Stimulated activated CD8-positive, alpha-beta memory T cell treated with anti-CD3 and anti-CD28 coated beads, Interleukin-2, amount 100 ng/mL, for 48 hours (primary cell): ENCODE measurements at regions not wholly inside any gene's neighbourhood (a gene's known extent, or its start where the extent isn't known, plus 50 kb on each side); places are given as distances from the start of the nearest gene placed in this dataset.
"Not testable (repeated sequence)": the region's sequence is repeated elsewhere in the genome, so short reads cannot be mapped to it uniquely, and the experiment has no call there.

ENCODE experiments used
- DNase-seq, 2 donors: peaks; one replicate each; pipeline ENCODE4 v3.0.0-alpha.2; 2020; ENCODE audit warnings: low read depth in 2 of 2

GRCh38 chr9:115462623-115463022 lies 344.7 kb upstream of the TNC start:
- no peak for DNase-seq

GRCh38 chr9:115466756-115467155 lies 348.8 kb upstream of the TNC start:
- no peak for DNase-seq

GRCh38 chr9:115469841-115470240 lies 351.9 kb upstream of the TNC start:
- no peak for DNase-seq

GRCh38 chr9:115473032-115473431 lies 355.1 kb upstream of the TNC start:
- not testable (repeated sequence) for DNase-seq

GRCh38 chr9:115481769-115482168 lies 363.8 kb upstream of the TNC start:
- no peak for DNase-seq

- no peak for DNase-seq
Measured at GRCh38 chr9:115482747-115483146, 364.8 kb upstream of the TNC start.

- DNase-seq, result no peak
Measured at GRCh38 chr9:115492869-115493268, 374.9 kb upstream of the TNC start.

GRCh38 chr9:115494393-115494792 lies 376.4 kb upstream of the TNC start:
- no peak for DNase-seq

DNA sequence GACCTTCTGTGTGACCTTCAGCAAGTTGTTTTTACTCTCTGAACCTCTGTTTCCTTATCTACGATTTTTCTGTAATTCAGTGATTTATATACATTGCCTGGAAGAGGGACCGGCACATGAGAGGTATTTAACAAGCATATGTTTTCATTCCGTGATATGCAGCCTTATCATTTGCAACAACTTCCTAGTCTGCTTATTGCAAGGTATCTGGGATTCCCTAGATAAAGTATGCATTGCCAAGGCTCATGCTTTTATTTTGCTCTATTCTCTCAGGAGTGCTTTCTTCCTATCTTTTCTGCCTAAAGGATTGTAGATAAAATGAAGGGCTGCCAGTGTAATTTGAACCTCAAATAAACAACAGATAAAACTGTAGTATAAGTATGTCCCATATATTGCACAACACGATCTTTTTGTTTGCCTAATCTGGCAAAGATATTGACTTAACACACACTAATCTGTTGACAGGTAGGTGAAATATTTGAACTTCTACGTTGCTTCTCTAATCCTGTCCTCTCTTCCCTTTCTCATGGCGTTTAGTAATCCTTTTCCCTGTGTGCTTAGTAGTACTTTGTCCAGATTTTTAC lies 377.2 kb upstream of the TNC start:
- no peak for DNase-seq

GRCh38 chr9:115495836-115496235 lies 377.9 kb upstream of the TNC start:
- no peak for DNase-seq

- no peak for DNase-seq
Measured at GRCh38 chr9:115498303-115498702, 380.3 kb upstream of the TNC start.

DNA sequence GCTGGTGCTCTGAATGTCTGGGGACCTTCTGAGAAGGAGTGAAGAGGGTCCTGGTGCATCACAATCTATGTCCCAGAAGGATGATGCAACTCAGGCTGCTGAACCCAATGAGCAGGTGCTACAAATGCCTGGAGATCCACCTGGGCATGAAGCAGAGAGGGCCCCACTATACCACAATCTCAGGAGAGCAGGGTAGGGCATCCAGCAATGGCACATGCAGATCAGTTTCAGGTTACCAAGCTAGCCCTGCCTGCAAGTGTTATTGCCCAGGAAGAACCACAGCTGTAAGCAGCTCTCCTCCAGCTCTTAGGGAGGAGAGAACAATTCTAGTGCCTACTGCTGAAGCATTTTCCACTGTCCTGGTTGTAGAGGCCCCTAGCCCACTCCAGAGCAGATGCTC lies 389.2 kb upstream of the TNC start:
- no peak for DNase-seq

- DNase-seq, result no peak
Measured at GRCh38 chr9:115513148-115513547, 395.2 kb upstream of the TNC start.

DNA sequence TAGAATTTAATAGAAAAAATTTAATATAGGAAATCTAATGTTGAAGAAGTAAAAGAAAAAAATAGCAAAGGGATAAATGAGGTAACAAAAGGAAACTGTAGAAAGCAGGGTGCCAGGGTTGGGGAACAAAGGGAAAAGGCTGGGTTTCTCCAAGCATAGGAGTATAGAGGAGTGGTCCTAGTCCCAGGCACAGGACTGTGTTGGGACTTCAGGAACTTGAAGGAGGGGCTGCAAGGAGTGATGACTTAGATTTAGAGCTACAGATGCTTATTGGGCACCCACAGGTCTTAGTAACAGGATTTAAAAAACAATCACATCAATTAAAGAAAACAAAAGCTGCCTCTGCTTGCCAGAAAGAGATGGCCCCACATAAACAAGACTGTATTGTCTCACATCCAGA lies 396.5 kb upstream of the TNC start:
- DNase-seq, result no peak

DNA sequence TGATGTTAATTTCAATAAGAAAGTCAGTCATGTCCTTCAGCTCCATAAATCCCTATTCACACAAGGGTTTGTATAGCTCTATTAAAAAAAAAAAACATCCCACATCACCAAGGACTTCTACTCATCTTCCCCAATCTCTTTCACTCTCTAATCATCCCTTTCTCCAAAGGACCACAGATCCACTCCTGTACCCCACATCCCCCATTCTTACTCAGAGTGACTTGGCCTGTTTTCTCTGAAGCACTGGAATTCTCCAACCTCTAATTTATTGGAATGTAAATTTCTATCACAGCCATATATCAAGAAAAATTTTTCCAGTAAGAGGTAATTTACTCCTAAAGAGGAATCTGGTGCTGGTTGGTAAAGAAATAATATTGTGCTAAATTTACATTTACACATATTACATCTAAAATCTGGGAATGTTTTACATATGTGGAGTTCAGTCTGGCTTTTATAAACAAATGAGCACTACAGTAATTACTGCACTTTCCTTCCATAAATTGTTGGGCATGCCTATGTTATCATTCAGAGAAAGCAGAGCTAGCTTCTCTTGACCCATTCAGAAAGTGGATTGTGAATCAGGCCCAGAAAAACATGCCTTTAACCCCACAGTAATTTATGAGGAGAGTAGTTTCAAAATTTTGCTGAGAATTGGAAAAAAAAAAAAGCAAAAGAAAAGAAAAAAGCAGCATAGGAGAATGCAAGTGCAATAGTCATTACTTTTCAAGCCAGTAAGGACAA lies 399.5 kb upstream of the TNC start:
- DNase-seq, result no peak

DNA sequence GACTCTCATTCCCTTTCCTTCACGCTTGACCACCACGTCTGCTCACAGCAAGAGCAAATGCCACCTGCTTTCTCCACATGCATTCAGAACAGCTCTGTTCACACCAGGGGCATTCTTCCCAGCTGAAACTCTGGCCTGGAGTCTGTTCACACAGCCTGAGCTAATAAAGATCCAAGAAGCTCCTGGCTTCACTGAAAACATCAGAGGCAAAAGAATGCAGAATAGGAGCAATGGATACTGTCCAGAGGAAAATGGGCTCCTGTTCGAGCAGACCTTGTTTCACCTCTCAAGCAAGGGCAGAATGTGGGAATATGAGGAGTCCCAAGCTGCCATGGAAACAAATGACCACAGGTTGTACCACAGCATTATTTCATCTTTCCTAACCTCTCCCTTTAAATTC lies 402.7 kb upstream of the TNC start:
- no peak for DNase-seq

DNA sequence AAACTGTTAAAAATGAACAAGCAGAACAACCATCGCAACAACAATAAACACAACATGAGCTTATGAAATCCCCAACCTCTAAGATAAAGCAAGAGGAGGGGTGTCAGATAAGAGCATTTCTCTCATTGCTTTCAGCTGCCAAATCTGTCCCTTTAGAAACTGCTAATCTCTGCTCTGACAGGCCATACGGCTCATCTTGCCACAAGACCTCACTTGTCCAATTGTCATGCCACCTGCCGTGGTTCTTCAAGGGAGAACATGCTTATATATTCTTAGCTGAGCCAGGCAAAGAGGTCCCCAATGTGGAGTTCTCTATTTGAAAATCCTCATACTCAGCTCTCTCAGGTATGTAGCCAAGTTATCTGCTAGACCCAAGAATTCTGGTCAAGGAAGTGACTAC lies 405.0 kb upstream of the TNC start:
- no peak for DNase-seq

DNA sequence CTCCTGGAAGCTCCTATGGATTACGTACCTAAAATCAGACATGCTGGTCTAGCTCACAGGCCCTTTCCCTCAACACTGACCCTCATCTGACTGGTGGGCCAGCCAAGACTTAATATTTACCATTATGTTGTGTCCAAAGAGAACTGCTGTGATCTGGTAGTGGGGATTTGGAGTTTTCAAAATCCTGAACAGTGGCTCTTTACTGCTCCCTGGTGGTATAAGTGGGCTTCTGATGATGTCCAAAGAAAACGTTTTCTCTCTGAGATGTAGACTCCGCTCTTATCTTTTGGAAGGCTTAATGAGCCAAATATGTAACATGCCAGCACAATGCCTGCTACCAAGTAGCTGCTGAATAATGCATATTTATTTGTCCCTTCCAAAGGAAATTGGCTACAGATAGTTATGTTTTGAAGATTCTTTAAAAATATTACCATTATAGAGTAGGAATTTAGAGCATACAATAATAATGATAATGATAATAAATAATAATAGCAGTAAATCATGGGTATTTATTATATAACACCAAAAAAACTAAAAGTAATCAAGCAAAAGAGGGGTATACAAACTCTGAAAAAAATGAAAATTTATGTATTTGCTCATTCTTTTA lies 406.6 kb upstream of the TNC start:
- no peak for DNase-seq

DNA sequence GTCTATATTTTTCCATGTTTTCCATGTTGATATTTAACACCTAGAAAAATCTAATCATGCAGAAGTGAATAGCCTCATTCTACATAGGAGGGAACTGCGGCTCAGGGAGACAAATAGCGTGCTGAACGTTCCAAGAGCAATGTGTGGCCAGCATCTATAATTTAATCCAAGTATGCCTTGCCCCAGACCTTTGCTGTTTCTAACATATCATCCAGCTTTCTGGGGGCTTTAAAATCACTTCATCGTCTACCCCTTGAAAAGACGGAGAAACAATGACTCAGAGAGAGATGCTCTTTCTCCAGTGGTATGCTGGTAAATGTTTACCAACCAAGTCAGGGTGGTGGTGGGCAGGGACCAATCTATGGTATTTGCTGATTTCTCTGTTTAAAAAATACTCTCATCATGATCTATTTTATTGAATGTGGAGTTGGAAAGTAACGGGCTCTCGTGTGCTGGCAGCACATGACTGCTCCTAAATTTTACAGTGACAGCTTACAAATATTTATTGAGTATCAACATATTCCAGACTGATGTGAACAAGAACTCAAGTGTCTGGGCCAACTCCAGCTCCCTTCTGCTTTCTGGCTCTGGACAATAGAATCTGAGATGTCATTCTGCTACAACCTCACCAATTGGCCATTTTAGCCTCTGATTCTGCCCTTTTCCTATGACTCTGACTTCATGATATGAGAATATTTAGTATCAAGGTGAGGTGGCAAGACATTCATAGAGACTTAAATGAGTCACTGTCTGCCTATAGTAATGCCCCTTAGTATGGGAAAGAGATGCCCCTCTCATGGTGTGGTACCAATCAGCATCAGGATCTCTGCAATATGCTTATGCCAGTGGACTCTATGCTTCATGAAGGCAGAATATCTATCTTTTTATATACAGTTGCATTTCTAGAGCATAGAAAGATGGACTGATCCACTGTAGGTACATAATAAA lies 407.4 kb upstream of the TNC start:
- DNase-seq, result no peak

- DNase-seq, result no peak
Measured at GRCh38 chr9:115531410-115532125, 413.6 kb upstream of the TNC start.

DNA sequence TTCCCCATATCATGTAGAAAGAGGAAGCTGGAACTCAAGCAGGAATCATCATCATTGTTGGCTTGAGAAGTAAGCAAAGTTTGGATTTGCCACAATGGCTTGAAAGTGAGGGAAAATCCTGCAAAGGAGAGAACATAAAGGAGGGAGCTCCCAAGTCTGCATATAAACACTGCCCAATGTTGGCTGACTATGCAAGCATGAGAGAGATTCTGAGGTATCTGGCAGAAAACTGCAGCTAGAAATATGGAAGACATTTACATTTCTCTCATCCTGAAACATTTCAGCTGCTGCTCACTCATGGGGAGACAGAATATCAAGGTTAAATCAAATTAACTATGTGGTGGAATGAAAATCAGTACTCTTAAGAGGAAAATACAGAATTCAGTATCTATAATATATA lies 415.6 kb upstream of the TNC start:
- no peak for DNase-seq

GRCh38 chr9:115540091-115540490 lies 422.1 kb upstream of the TNC start:
- DNase-seq, result no peak
